Stomach (tissue), 4 donors: ENCODE measurements at regions not wholly inside any gene's neighbourhood (a gene's known extent, or its start where the extent isn't known, plus 50 kb on each side); places are given as distances from the start of the nearest gene placed in this dataset.

ENCODE experiments used
- CTCF ChIP-seq, 7 experiments: fragments of 450-650 bp in 4 of 7; fragments of 200-600 bp in 3 of 7; sonication (generic) in 3 of 7; IDR thresholded peaks; one replicate each; pipeline ENCODE4 v1.5.1; 2016 to 2019; ENCODE audit warnings: antibody characterized with exemption in 7 of 7, control low read depth in 2 of 7, mild to moderate bottlenecking in 1 of 7
- EP300 ChIP-seq: sonication (generic); formaldehyde crosslinking; IDR thresholded peaks from one replicate; pipeline ENCODE4 v1.6.1; 2017; ENCODE audit warnings: antibody characterized with exemption
- POLR2A ChIP-seq, 4 donors: fragments of 450-650 bp; IDR thresholded peaks; one replicate each; pipeline ENCODE4 v1.6.1; 2016; ENCODE audit warnings: antibody characterized with exemption in 4 of 4, control low read depth in 2 of 4, mild to moderate bottlenecking in 1 of 4, moderate library complexity in 1 of 4
- POLR2AphosphoS5 ChIP-seq, 3 donors: sonication (generic); formaldehyde crosslinking; IDR thresholded peaks; one replicate each; pipeline ENCODE4 v1.6.1; 2016; ENCODE audit warnings: antibody characterized with exemption in 3 of 3

DNA sequence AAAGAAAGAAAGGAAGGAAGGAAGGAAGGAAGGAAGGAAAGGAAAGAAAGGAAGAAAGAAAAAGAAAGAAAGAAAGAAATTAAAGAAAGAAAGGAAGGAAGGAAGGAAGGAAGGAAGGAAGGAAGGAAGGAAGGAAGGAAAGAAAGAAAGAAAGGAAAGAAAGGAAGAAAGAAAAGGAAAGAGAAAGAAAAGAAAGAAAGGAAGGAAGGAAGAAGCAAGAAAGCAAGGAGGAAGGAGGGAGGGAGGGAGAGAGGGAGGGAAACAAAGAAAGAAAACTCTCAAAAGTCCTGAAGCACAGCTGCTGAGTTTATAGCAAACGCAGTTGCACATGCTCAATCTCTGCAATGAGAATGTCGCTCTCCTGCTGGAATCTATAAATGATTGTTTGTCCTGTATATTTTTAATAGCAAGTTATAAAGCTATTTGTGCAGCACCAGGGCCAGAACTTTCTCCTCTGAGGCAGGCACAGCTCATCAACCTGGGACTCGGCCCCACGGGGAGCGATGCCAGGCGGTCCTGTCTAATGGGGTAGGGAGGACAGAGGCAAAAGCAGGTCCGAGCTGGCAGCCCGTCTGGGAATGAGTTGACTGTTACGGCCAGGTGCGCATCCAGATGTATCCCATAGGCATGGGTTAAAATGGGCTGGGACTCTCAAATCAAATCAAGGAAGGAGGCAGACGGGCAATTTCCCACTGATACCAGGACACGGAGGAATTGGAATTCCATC lies 118.0 kb upstream of the PFKP start:
- TF ChIP-seq CTCF (IDR thresholded peaks at IDR 0.05) = no peak
- TF ChIP-seq POLR2A (IDR thresholded peaks at IDR 0.05) = no peak
- no peak for TF ChIP-seq EP300
- TF ChIP-seq POLR2AphosphoS5 (IDR thresholded peaks at IDR 0.05) = no peak
